OCI-M2 (cell line): ENCODE measurements at regions not wholly inside any gene's neighbourhood (a gene's known extent, or its start where the extent isn't known, plus 50 kb on each side); places are given as distances from the start of the nearest gene placed in this dataset.

ENCODE experiments used
- DNase-seq: peaks from one replicate; lab custom pipeline; 2025; ENCODE audit not compliant: unreplicated experiment; lab: John Stamatoyannopoulos, UW

GRCh38 chr3:147582642-147583041, 173.5 kb downstream of the ZIC1 start:
- no peak for DNase-seq

- no peak for DNase-seq
Observed at GRCh38 chr3:147589016-147589415, 179.9 kb downstream of the ZIC1 start.

- no peak for DNase-seq
Observed at GRCh38 chr3:147604136-147604535, 195.0 kb downstream of the ZIC1 start.

GRCh38 chr3:147613725-147614124, 204.6 kb downstream of the ZIC1 start:
- DNase-seq: no peak

GRCh38 chr3:147614210-147614609, 205.0 kb downstream of the ZIC1 start:
- no peak for DNase-seq

GRCh38 chr3:147615035-147615434, 205.9 kb downstream of the ZIC1 start:
- DNase-seq: no peak

- DNase-seq: no peak
Observed at GRCh38 chr3:147616998-147617619, 207.9 kb downstream of the ZIC1 start.

- DNase-seq: no peak
Observed at GRCh38 chr3:147618691-147619090, 209.5 kb downstream of the ZIC1 start.

- DNase-seq: no peak
Observed at GRCh38 chr3:147619921-147620560, 210.9 kb downstream of the ZIC1 start.

GRCh38 chr3:147620906-147621305, 211.7 kb downstream of the ZIC1 start:
- no peak for DNase-seq

GRCh38 chr3:147630921-147631415, 221.8 kb downstream of the ZIC1 start:
- DNase-seq: no peak

- DNase-seq: no peak
Observed at GRCh38 chr3:147640781-147641180, 231.6 kb downstream of the ZIC1 start.

- no peak for DNase-seq
Observed at GRCh38 chr3:147645761-147646160, 236.6 kb downstream of the ZIC1 start.

GRCh38 chr3:147649475-147649874, 240.3 kb downstream of the ZIC1 start:
- no peak for DNase-seq

- DNase-seq: no peak
Observed at GRCh38 chr3:147651107-147651778, 242.1 kb downstream of the ZIC1 start.

GRCh38 chr3:147652651-147653366, 243.6 kb downstream of the ZIC1 start:
- DNase-seq: no peak

GRCh38 chr3:147653367-147653923, 244.3 kb downstream of the ZIC1 start:
- DNase-seq: no peak

GRCh38 chr3:147654827-147655226, 245.7 kb downstream of the ZIC1 start:
- DNase-seq: no peak

GRCh38 chr3:147655236-147655635, 246.1 kb downstream of the ZIC1 start:
- no peak for DNase-seq

- no peak for DNase-seq
Observed at GRCh38 chr3:147656023-147656422, 246.9 kb downstream of the ZIC1 start.

- no peak for DNase-seq
Observed at GRCh38 chr3:147661916-147662315, 252.8 kb downstream of the ZIC1 start.
